ENCODE measurements at regions not wholly inside any gene's neighbourhood (a gene's known extent, or its start where the extent isn't known, plus 50 kb on each side); places are given as distances from the start of the nearest gene placed in this dataset.

DNA sequence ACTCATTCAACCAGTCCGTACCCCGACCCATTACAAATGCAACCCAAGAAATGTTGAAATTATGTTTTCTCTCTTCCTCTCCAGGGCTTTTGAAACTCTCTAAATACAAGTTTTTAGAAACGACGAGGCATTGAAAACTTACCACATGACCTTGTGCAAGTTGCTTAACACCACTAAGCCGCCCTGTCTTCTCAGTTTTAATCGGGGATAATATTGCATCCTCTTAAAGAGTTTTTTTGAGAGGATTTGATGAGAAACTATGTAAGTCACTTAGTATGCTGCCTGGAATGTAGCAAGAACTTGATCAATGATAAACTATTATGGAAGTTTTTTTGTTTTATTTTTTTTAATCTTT, 149.0 kb upstream of the FAM20A start:
- H3K4me3 Mint-ChIP-seq: no peak overlapping the region
- H3K27me3 Mint-ChIP-seq: peaks cover 5 to 8% (median 8%) of the 10 kb centered on the region in 3 donors
- ATAC-seq (ENCODE audit: low read depth in 2 of 2) (no peak), DNase-seq (no peak)
- no peak overlapping the region for H3K27ac Mint-ChIP-seq
- H3K9me3 Mint-ChIP-seq: peaks cover 1 to 9% (median 5%) of the 10 kb centered on the region in 7 donors
- peaks cover 0 to 5% of the 10 kb centered on the region in 2 donors for H3K36me3 Mint-ChIP-seq
- no peaks in the 10 kb centered on the region for H3K4me1 Mint-ChIP-seq

DNA sequence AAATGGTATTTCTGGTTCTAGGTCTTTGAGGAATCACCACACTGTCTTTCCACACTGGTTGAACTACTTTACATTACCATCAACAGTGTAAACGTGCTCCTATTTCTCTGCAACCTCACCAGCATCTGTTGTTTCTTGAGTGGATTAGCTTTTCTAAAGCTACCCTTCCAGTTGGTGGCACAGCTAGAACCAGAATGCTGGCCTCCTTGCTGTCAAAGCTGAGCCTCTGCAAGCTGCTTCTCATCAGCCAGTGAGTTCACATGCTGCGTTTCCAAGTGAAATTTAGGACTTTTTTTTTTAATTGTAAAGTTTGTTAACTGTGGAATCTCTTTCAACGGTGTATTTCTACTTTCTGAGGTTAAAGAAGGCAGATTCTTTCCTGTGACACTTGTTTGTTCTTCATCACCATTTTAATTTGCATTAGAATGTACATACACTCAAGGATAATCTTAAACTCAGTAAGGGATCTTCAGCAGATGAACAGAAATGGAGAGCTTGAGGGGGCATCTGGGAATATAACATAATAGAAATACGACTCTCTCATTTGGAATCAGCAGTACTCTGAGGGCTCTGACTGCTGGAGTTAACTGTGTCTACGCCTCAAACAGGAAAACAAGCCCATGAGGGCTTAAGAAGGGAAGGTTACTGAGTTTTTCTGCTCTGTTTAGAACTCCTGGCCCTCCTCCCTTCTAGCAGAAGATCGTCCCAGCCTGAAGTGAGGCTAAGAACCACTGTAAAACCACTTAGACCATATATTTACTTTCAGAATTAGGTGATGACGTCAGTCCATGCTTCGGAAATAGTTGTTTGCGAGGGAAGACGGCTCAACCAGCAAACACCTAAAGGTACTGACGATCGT, 148.4 kb upstream of the FAM20A start:
- Mint-ChIP-seq H3K27ac (no peak overlapping the region), H3K36me3 (peaks cover 0 to 4% of the 10 kb centered on the region in 2 donors), H3K27me3 (peaks cover 8 to 10% (median 9%) of the 10 kb centered on the region in 3 donors), H3K4me3 (no peak overlapping the region), H3K9me3 (peaks cover 4 to 15% (median 9%) of the 10 kb centered on the region in 7 donors), H3K4me1 (no peaks in the 10 kb centered on the region)
- no peak for DNase-seq
- ATAC-seq (ENCODE audit: low read depth in 2 of 2): no peak

DNA sequence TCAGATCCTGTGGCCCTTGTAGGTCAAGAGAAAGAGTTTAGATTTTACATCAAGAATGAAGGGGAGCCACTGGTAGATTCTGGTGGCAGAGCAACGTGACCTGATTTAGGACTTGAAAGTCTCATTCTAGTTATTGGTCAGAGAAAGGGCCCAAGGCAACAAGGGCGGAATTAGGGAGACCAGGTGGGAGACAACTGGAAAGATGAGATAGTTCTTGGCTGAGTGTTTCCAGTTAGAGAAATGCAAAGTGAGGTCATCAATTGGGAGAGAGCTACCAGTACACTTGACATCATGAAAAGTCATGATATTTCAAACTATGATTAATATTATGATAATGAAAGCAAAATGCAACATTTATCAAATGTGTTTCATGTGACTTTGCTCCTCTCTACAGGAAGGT, 147.2 kb upstream of the FAM20A start:
- no peak overlapping the region for H3K27ac Mint-ChIP-seq

DNA sequence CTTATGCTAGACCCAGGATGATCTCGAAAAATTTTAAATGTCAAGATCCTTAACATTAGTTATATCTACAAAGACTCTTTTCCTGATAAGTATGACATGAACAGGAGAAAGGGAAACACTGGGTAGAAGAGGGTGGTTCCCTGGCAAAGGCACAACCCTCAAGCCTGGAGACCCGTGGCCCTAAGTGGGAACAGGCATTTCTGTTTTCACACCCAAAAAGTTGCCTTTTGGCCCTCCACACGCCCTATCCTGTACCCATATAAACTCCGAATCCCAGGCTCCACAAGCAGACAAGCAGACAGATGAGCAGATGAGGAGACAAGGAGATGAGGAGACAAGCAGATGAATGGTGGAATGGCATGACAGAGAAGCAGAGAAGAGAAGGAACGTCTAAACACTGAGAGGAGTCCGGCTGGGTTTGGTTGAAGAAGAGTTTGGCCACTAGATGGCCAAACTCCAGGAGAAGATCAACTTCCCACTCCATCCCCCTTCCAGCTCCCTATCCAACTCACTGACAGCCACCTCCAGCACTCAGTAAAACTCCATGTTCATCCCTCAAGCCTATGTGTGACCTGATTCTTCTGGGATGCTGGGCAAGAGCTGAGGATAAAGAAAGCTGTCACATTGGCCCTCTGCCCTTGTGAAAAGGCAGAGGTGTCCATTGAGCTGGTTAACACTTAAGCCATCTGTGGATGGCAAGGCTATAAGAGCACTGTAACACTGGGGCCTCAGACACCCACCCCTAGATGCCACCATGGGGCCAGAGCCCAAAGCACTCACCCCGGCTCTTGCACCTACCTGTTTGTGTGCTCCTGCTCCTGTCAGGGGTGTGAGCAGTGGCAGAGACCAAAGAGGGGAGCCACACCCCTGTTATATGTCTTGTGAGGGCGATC, 139.6 kb upstream of the FAM20A start:
- H3K27ac Mint-ChIP-seq: no peak overlapping the region
- H3K4me3 Mint-ChIP-seq: no peak overlapping the region
- H3K4me1 Mint-ChIP-seq: no peaks in the 10 kb centered on the region
- DNase-seq (no peak), ATAC-seq (ENCODE audit: low read depth in 2 of 2) (no peak)
- peaks cover 24 to 33% (median 30%) of the 10 kb centered on the region in 3 donors for H3K27me3 Mint-ChIP-seq
- peaks cover 6 to 30% (median 13%) of the 10 kb centered on the region in 7 donors for H3K9me3 Mint-ChIP-seq
- H3K36me3 Mint-ChIP-seq: peaks cover 4 to 8% of the 10 kb centered on the region in 2 donors

More for the DNA sequence above, 147.2 kb upstream of the FAM20A start:
- Mint-ChIP-seq H3K36me3 (no peaks in the 10 kb centered on the region), H3K27me3 (peaks cover 8 to 20% (median 9%) of the 10 kb centered on the region in 3 donors), H3K9me3 (peaks cover 4 to 24% (median 9%) of the 10 kb centered on the region in 7 donors), H3K4me3 (no peak overlapping the region), H3K4me1 (no peaks in the 10 kb centered on the region)
- no peak for ATAC-seq (ENCODE audit: low read depth in 2 of 2)
- DNase-seq: no peak

GRCh38 chr17:68737761-68738443, 136.7 kb upstream of the FAM20A start:
- ATAC-seq (ENCODE audit: low read depth in 2 of 2): no peak
- Mint-ChIP-seq H3K4me1 (no peaks in the 10 kb centered on the region), H3K4me3 (no peak overlapping the region), H3K36me3 (peaks cover 4 to 8% of the 10 kb centered on the region in 2 donors), H3K27me3 (peaks cover 15 to 26% (median 21%) of the 10 kb centered on the region in 3 donors), H3K27ac (no peak overlapping the region), H3K9me3 (peaks cover 3 to 26% (median 7%) of the 10 kb centered on the region in 7 donors)
- no peak for DNase-seq

GRCh38 chr17:68734931-68735330, 133.8 kb upstream of the FAM20A start:
- no peaks in the 10 kb centered on the region for H3K36me3 Mint-ChIP-seq
- peaks cover 0 to 26% (median 4%) of the 10 kb centered on the region in 7 donors for H3K9me3 Mint-ChIP-seq
- no peak for DNase-seq
- H3K27ac Mint-ChIP-seq: no peak overlapping the region
- ATAC-seq (ENCODE audit: low read depth in 2 of 2): no peak
- no peaks in the 10 kb centered on the region for H3K4me1 Mint-ChIP-seq
- no peak overlapping the region for H3K4me3 Mint-ChIP-seq
- peaks cover 10 to 21% (median 13%) of the 10 kb centered on the region in 3 donors for H3K27me3 Mint-ChIP-seq

- ATAC-seq (ENCODE audit: low read depth in 2 of 2) (no peak), DNase-seq (no peak)
- H3K4me1 Mint-ChIP-seq: no peaks in the 10 kb centered on the region
- no peak overlapping the region for H3K27ac Mint-ChIP-seq
- peaks cover 10 to 21% (median 13%) of the 10 kb centered on the region in 3 donors for H3K27me3 Mint-ChIP-seq
- no peaks in the 10 kb centered on the region for H3K36me3 Mint-ChIP-seq
- H3K9me3 Mint-ChIP-seq: peaks cover 0 to 26% (median 4%) of the 10 kb centered on the region in 7 donors
- no peak overlapping the region for H3K4me3 Mint-ChIP-seq
Observed at GRCh38 chr17:68734187-68734900, 133.2 kb upstream of the FAM20A start.

GRCh38 chr17:68733241-68734176, 132.3 kb upstream of the FAM20A start:
- peaks cover 5 to 21% (median 13%) of the 10 kb centered on the region in 3 donors for H3K27me3 Mint-ChIP-seq
- ATAC-seq (ENCODE audit: low read depth in 2 of 2): no peak
- no peaks in the 10 kb centered on the region for H3K4me1 Mint-ChIP-seq
- H3K36me3 Mint-ChIP-seq: no peaks in the 10 kb centered on the region
- H3K4me3 Mint-ChIP-seq: no peak overlapping the region
- H3K9me3 Mint-ChIP-seq: peaks cover 0 to 33% (median 4%) of the 10 kb centered on the region in 7 donors
- H3K27ac Mint-ChIP-seq: no peak overlapping the region
- DNase-seq: no peak

DNA sequence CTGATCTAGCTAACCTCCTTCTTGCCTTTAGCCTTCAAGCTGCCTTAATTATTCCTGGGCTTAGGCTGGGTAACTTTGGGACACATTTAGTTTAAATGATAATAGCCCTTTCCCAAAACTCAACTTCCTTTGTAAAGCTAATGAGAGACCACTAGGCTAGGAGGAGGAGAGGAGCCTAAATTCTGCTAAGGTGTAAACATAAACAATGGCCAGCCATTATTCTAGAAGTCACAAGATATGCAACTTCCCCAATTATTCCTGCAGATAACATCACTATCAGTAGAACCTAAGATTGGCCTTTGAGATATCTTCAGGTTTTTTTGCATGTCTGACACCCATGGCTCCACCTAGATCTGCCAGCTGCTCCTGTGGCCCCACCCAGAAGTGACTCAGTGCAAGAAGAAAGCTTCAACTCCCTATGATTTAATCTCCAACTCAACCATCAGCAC, 131.2 kb upstream of the FAM20A start:
- DNase-seq (no peak), ATAC-seq (ENCODE audit: low read depth in 2 of 2) (no peak)
- no peaks in the 10 kb centered on the region for H3K36me3 Mint-ChIP-seq
- peaks cover 0 to 43% (median 8%) of the 10 kb centered on the region in 7 donors for H3K9me3 Mint-ChIP-seq
- peaks cover 5 to 21% (median 8%) of the 10 kb centered on the region in 3 donors for H3K27me3 Mint-ChIP-seq
- no peak overlapping the region for H3K4me3 Mint-ChIP-seq
- no peaks in the 10 kb centered on the region for H3K4me1 Mint-ChIP-seq
- no peak overlapping the region for H3K27ac Mint-ChIP-seq

DNA sequence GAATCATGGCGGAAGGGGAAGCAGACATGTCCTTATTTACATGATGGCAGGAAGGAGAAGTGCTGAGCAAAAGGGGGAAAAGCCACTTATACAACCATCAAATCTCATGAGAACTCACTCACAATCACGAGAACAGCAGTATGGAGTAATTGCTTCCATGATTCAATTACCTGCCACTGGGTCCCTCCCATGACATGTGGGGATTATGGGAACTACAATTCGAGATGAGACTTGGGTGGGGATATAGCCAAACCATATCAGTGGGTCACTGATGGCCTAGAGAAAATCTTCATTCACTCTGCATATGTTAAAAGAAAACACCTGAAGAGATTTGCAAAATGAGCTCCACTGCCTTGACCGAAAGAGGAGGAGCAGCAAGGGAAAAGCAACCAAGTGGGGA, 130.3 kb upstream of the FAM20A start:
- no peaks in the 10 kb centered on the region for H3K36me3 Mint-ChIP-seq
- peaks cover 0 to 46% (median 8%) of the 10 kb centered on the region in 7 donors for H3K9me3 Mint-ChIP-seq
- peaks cover 4 to 18% (median 9%) of the 10 kb centered on the region in 3 donors for H3K27me3 Mint-ChIP-seq
- no peaks in the 10 kb centered on the region for H3K4me1 Mint-ChIP-seq
- DNase-seq (no peak), ATAC-seq (ENCODE audit: low read depth in 2 of 2) (no peak)
- H3K27ac Mint-ChIP-seq: no peak overlapping the region
- no peak overlapping the region for H3K4me3 Mint-ChIP-seq

- peaks cover 9 to 34% (median 21%) of the 10 kb centered on the region in 3 donors for H3K27me3 Mint-ChIP-seq
- peaks cover 0 to 2% (median 0%) of the 10 kb centered on the region in 7 donors for H3K9me3 Mint-ChIP-seq
- DNase-seq (no peak), ATAC-seq (ENCODE audit: low read depth in 2 of 2) (no peak)
- H3K27ac Mint-ChIP-seq: no peak overlapping the region
- H3K4me1 Mint-ChIP-seq: no peaks in the 10 kb centered on the region
- H3K36me3 Mint-ChIP-seq: no peaks in the 10 kb centered on the region
- H3K4me3 Mint-ChIP-seq: no peak overlapping the region
Observed at GRCh38 chr17:68719431-68719830, 118.3 kb upstream of the FAM20A start.

DNA sequence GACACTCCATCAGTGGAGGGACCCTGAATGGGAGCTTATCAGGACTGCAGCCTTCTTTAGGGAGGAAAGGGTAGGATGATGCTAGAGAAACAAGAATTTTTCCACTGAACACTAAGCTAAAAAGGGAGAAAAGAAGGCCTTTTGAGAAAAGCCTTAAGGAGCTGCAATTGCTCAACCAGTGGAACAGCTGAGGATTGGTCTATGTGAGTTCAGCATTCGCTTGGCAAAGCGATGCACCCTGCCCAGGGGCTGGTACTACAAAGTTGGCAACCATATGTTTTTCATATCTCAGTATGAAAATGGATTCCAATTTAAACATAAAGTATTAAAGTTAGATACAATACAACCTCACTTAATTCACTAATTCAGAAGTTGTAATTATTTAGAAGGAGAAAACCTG, 117.8 kb upstream of the FAM20A start:
- Mint-ChIP-seq H3K4me1 (no peaks in the 10 kb centered on the region), H3K9me3 (peaks cover 0 to 2% (median 0%) of the 10 kb centered on the region in 7 donors), H3K36me3 (no peaks in the 10 kb centered on the region), H3K27ac (no peak overlapping the region), H3K27me3 (peaks cover 14 to 33% (median 21%) of the 10 kb centered on the region in 3 donors), H3K4me3 (no peak overlapping the region)
- ATAC-seq (ENCODE audit: low read depth in 2 of 2) (no peak), DNase-seq (no peak)

Measured in naive B cell (primary cell).